Nephron (organoid): ENCODE measurements at regions not wholly inside any gene's neighbourhood (a gene's known extent, or its start where the extent isn't known, plus 50 kb on each side); places are given as distances from the start of the nearest gene placed in this dataset.
A peak's percentile ranks its signal among the peaks of the same experiment; 100 is the strongest.

Source experiments
- H3K27ac Mint-ChIP-seq, 3 experiments: 2 replicates each; pipeline ENCODE4 v1.8.0; 2020; ENCODE audit warnings: mixed read lengths in 3 of 3, mild to moderate bottlenecking in 2 of 3, moderate library complexity in 1 of 3
- H3K27me3 Mint-ChIP-seq: 2 replicates; pipeline ENCODE4 v1.8.0; 2021; ENCODE audit warnings: low read depth, mild to moderate bottlenecking, moderate library complexity, mixed read lengths
- H3K36me3 Mint-ChIP-seq: 2 replicates; pipeline ENCODE4 v1.8.0; 2020; ENCODE audit warnings: low read depth, mixed read lengths
- H3K4me1 Mint-ChIP-seq: 2 replicates; pipeline ENCODE4 v1.8.0; 2020; ENCODE audit warnings: mixed read lengths
- H3K4me3 Mint-ChIP-seq, 3 experiments: 2 replicates each; pipeline ENCODE4 v1.8.0; 2020; ENCODE audit warnings: mild to moderate bottlenecking in 3 of 3, mixed read lengths in 3 of 3, moderate library complexity in 2 of 3
- H3K9me3 Mint-ChIP-seq: 2 replicates; pipeline ENCODE4 v1.8.0; 2020; ENCODE audit warnings: mixed read lengths
- TF ChIP-seq, protein P1 (sequence below), 3 experiments: fragments of 200-600 bp; sonication (generic); IDR thresholded peaks; one replicate each; pipeline ENCODE4 v1.5.0; 2021; ENCODE audit warnings: antibody characterized with exemption in 3 of 3; ENCODE audit not compliant: unreplicated experiment in 3 of 3

DNA sequence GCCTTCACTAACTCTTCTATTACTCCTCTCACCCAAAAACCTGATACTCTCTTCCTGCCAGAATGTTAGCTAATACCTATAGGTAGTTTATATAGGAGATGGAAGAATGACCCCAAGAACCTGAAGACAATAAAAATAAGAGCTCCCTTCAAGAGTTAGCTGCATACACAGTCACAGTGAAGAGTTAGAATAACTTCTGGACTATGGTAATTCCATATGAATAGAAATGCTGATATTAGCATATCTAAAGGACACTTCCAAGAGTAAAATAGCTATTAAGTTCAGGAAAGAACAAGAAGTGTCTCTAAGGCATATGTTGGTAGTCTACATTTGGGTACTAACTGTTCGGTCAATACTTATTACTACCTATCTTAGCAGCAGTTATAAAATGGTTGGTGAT lies 134.2 kb downstream of the VGLL3 start:
- H3K36me3 Mint-ChIP-seq, result no peaks in the 10 kb centered on the region
- H3K9me3 Mint-ChIP-seq, result no peaks in the 10 kb centered on the region
- H3K27me3 Mint-ChIP-seq, result no peaks in the 10 kb centered on the region
- TF ChIP-seq, protein P1, sequence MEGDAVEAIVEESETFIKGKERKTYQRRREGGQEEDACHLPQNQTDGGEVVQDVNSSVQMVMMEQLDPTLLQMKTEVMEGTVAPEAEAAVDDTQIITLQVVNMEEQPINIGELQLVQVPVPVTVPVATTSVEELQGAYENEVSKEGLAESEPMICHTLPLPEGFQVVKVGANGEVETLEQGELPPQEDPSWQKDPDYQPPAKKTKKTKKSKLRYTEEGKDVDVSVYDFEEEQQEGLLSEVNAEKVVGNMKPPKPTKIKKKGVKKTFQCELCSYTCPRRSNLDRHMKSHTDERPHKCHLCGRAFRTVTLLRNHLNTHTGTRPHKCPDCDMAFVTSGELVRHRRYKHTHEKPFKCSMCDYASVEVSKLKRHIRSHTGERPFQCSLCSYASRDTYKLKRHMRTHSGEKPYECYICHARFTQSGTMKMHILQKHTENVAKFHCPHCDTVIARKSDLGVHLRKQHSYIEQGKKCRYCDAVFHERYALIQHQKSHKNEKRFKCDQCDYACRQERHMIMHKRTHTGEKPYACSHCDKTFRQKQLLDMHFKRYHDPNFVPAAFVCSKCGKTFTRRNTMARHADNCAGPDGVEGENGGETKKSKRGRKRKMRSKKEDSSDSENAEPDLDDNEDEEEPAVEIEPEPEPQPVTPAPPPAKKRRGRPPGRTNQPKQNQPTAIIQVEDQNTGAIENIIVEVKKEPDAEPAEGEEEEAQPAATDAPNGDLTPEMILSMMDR (IDR thresholded peaks at IDR 0.05; ENCODE audit: unreplicated experiment in 3 of 3), result no peak
- no peak overlapping the region for H3K27ac Mint-ChIP-seq
- H3K4me3 Mint-ChIP-seq, result no peak overlapping the region
- peaks cover 5% of the 10 kb centered on the region for H3K4me1 Mint-ChIP-seq

DNA sequence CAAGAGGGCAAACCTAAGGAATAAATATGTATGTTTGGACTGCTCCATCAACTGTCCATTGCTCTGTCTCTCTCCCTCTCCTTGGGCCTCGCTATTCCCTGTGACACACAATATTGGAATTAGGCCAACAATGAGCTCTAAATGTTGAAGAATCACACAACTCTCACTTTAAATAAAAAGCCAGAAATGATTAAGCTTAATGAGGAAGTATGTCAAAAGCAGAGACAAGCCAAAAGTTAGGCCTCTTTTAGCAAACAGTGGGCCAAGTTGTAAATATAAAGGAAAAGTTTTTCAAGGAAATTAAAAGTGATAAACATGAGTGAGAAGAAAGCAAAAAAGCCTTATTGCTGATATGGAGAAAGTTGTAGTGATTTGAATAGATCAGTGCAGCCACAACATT lies 141.0 kb downstream of the VGLL3 start:
- no peak overlapping the region for H3K4me3 Mint-ChIP-seq
- peaks cover 11% of the 10 kb centered on the region for H3K9me3 Mint-ChIP-seq
- TF ChIP-seq, protein P1 (IDR thresholded peaks at IDR 0.05; ENCODE audit: unreplicated experiment in 3 of 3), result no peak

DNA sequence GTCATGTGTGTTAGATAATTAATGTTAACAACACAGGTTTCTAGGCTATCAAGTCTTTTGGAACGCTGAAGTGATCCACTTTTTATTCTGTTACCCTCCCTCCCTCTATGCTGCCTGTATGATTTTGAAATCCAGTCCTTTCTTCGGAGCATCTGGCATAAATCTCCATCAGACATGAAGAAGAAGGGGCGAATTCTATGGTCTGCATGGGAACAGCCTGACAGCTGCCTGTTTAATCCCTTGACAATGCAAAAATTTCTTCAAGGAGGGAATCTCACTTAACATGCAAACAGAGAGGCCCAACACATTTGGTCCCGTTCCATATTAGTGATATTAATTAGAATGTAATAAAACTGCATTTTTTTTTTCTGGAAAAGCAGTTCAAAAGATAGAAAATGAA lies 145.2 kb downstream of the VGLL3 start:
- H3K36me3 Mint-ChIP-seq, result no peaks in the 10 kb centered on the region
- TF ChIP-seq, protein P1 (IDR thresholded peaks at IDR 0.05; ENCODE audit: unreplicated experiment in 3 of 3), result no peak
- peaks cover 13% of the 10 kb centered on the region for H3K4me1 Mint-ChIP-seq
- H3K27ac Mint-ChIP-seq, result peak overlapping the region; percentile 25 to 88 (median 58)
- peaks cover 6% of the 10 kb centered on the region for H3K9me3 Mint-ChIP-seq
- H3K4me3 Mint-ChIP-seq, result no peak overlapping the region
- H3K27me3 Mint-ChIP-seq, result no peaks in the 10 kb centered on the region

More for the DNA sequence above, 141.0 kb downstream of the VGLL3 start:
- Mint-ChIP-seq H3K27ac (no peak overlapping the region), H3K4me1 (peaks cover 16% of the 10 kb centered on the region), H3K27me3 (no peaks in the 10 kb centered on the region), H3K36me3 (no peaks in the 10 kb centered on the region)

GRCh38 chr3:86838927-86839326 lies 152.0 kb downstream of the VGLL3 start:
- Mint-ChIP-seq H3K27me3 (no peaks in the 10 kb centered on the region), H3K9me3 (no peaks in the 10 kb centered on the region), H3K4me1 (no peaks in the 10 kb centered on the region), H3K36me3 (no peaks in the 10 kb centered on the region), H3K4me3 (no peak overlapping the region), H3K27ac (no peak overlapping the region)
- TF ChIP-seq, protein P1 (IDR thresholded peaks at IDR 0.05; ENCODE audit: unreplicated experiment in 3 of 3), result no peak

- H3K9me3 Mint-ChIP-seq, result no peaks in the 10 kb centered on the region
- H3K36me3 Mint-ChIP-seq, result no peaks in the 10 kb centered on the region
- H3K27me3 Mint-ChIP-seq, result no peaks in the 10 kb centered on the region
- TF ChIP-seq, protein P1 (IDR thresholded peaks at IDR 0.05; ENCODE audit: unreplicated experiment in 3 of 3), result no peak
- no peak overlapping the region for H3K27ac Mint-ChIP-seq
- no peaks in the 10 kb centered on the region for H3K4me1 Mint-ChIP-seq
- H3K4me3 Mint-ChIP-seq, result no peak overlapping the region
Observed at GRCh38 chr3:86837871-86838270, 153.1 kb downstream of the VGLL3 start.

GRCh38 chr3:86830566-86830965 lies 160.4 kb downstream of the VGLL3 start:
- Mint-ChIP-seq H3K9me3 (peaks cover 3% of the 10 kb centered on the region), H3K4me3 (no peak overlapping the region), H3K27ac (no peak overlapping the region), H3K36me3 (no peaks in the 10 kb centered on the region), H3K27me3 (no peaks in the 10 kb centered on the region), H3K4me1 (no peaks in the 10 kb centered on the region)
- TF ChIP-seq, protein P1 (IDR thresholded peaks at IDR 0.05; ENCODE audit: unreplicated experiment in 3 of 3), result no peak
